AML-193 (cell line): ENCODE measurements at regions not wholly inside any gene's neighbourhood (a gene's known extent, or its start where the extent isn't known, plus 50 kb on each side); places are given as distances from the start of the nearest gene placed in this dataset.
"Not testable (repeated sequence)": the region's sequence is repeated elsewhere in the genome, so short reads cannot be mapped to it uniquely, and the experiment has no call there.

ENCODE experiments used
- DNase-seq, 2 experiments: peaks; one replicate each; lab custom pipeline; 2025; lab: John Stamatoyannopoulos, UW

DNA sequence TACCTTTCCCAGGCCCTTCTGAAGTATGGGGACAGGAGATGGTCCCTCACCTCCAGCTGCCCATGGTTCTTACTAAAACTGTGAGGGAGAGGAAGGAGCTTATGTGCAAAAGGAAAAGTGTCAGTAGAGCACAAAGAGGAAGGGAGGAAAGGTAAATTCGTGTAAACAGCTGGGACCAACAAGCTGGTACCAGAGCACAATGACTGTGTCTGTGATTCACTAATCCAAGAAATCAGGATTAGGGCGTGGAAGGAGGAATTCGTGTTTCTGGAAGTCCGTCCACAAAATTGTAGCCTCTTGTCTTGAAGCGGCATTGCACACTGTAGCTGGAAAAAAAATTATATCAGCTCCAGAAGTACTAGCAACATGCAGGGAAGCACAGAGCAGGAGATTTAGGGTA lies 129.0 kb upstream of the RREB1 start:
- no peak for DNase-seq

DNA sequence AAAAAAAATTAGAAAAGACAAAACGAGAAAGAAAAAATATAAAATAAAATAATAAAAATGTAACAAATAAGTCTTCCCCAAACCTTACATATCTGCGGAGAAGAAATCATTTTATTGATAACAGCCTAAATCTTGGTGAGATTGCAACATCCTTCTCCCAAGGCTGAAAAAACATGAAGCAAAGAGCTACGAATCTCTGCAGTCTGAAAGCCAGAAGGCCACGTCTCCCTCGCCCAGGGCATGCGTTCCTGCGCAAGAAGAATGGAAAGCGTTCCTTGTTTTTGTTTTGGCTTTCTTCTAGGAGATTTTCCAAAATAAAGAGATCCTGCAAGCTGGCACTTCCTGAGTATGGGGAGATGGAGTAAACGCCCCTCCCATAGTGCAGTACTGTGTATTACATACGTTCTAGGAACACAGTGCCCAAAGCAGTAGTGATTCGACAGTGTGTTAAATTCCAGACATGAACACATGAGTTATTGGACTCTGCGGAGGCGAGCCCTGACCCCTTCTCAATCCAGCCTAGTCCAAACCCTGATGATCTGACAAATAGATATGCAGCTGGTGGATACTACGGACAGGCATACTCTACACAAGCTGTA lies 126.7 kb upstream of the RREB1 start:
- no peak for DNase-seq

GRCh38 chr6:6981681-6982322 lies 126.0 kb upstream of the RREB1 start:
- no peak for DNase-seq

GRCh38 chr6:6982663-6983062 lies 125.1 kb upstream of the RREB1 start:
- DNase-seq, result no peak

- no peak for DNase-seq
These were observed 123.0 kb upstream of the RREB1 start for GRCh38 chr6:6984585-6985366.

DNA sequence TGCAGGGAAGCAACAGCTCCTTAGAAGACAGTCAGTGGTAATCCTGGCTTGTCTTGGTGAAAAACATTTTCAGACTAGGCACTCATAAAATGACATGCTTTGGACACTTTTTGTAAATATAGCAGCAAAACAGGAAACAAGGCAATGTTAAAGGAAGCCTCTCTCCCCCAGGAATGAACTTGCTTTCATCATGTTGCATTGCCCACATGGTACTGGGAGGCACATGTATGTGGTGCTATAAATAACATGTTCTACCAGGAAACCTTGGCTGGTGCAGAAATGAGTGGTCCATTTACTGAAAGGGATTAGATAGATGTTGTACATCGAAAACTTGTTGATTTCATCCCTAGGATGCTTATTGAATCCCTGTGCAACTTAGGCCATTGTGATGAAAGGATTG lies 121.4 kb upstream of the RREB1 start:
- no peak for DNase-seq

DNA sequence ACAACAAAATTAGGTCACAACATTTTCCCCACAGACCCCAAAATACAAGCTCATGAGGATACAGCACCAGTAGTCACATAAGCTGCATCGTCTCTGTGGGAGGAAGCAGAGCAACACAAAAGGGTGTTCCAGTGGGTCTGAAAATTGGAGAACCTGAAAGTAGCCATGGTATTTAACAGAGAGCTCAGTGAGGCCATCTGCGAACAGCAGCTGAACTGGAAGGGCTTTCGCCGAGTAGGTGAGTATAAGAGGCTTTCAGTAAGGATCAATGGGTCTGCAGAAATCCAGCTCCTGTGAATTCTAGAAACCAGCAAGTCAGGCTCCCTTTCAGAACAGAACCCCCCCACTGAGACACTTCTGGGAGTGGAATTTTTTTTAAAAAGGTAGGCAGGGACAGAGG lies 120.0 kb upstream of the RREB1 start:
- DNase-seq, result no peak

DNA sequence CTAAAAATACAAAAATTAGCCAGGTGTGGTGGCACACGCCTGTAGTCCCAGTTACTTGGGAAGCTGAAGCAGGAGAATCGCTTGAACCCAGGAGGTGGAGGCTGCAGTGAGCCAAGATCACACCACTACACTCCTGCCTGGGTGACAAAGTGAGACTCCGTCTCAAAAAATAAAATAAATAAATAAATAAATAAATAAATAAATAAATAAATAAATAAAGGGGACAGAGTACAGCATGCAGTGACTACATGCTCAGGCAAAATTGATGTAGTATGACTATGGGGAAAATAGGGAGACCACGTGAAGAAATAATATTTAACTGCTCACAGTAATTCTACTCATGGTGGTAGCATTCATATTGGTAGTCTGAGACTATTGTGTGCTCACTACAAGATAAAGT lies 117.7 kb upstream of the RREB1 start:
- not testable (repeated sequence) for DNase-seq

- no peak for DNase-seq
These were observed 114.1 kb upstream of the RREB1 start for GRCh38 chr6:6993503-6994237.

GRCh38 chr6:6994796-6995195 lies 113.0 kb upstream of the RREB1 start:
- no peak for DNase-seq

- peak; percentile 25 to 43 for DNase-seq
These were observed 112.4 kb upstream of the RREB1 start for GRCh38 chr6:6995328-6995727.

DNA sequence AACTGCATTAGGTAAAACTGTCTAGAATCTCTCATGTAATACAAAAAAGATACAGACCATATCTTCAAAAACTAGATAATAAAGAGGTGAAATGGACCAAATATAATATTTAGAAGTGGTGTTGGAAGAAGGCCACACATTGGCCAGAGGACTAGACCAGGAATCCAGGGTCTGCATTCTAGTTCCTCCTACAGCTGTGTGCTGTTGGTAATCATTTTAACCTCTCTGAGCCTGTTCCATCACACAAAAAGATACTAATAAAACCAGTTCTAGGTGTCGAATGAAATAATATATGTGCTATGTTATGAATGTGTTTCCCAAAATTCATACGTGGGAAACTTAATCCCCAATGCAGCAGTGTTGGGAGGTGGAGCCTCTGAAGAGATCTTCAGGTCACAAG lies 111.6 kb upstream of the RREB1 start:
- no peak for DNase-seq

DNA sequence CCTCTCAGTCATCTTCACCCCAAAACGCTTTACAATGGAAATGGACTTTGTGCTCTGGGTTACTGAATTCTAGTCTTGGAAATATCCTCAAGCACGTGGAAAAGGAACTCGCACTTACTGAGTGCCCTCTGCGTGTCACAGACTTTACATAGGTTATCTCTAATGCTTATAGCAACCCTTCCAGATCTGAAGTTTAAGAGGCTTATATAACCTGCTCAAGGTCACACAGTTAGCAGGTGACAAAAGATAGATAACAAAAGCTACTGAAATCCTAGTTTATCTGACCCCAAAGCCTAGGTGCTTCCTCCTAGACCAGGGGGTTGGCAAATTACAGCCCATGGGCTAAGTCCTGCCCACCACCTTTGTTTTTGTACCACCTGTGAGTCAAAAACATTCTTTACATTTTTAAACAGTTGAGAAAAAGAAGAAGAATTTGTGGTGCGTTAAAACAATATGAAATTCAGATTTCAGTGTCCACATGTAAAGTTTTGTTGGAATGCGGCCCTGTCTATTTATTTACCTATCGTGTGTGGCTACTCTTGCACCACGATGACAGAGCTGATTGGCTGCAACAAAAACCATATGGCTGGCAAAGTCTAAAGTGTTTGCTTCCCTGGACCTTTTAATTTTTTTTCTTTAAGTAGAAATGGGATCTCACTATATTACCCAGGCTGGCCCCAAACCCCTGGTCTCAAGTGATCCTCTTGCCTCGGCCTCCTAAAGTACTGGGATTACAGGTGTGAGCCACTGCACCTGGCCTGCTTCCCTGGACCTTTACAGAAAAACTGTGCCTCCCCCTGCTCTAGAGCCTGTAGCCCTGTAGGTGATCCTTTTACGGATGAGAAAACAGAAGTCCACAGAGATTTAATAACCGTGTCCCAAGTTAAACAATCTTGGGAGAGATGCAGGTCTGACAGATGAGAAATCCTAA lies 110.2 kb upstream of the RREB1 start:
- no peak for DNase-seq

DNA sequence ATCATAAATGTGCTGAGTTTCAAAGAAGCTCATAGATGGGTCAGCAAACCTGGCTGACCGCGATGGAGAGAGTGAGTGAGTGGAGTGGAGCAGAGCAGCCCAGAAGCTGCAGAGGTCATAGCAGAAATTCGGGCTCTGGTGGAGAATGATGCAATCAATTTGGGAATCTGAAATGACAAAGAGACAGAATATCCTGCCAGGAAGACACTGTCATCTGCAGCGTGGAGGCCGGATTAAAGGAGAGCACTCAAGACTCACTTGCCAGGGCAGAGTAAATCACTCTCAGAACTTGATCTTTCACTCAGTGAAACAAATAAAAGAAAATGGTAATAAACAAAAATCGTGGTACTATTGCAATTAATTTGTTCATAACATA lies 109.6 kb upstream of the RREB1 start:
- DNase-seq, result no peak

GRCh38 chr6:7000825-7001777 lies 106.7 kb upstream of the RREB1 start:
- DNase-seq, result no peak

DNA sequence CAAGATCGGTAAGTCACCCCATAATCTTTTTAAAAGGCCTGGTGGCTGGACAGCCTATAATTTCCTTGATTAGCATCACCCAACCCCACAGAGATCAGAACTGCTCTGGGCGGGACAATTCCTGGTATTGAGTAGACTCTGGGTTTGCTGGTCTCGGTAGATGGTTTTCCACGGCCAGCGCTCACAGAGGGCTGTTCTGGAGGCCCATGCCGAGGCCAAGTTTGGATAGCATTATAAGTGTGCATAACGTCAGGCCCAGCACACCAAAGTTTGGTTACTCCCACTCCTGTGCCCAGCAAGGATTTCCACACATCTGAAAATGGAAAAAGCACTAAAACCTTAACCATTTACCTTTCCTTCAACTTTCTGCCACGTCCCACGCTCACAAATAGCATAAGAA lies 104.7 kb upstream of the RREB1 start:
- no peak for DNase-seq

DNA sequence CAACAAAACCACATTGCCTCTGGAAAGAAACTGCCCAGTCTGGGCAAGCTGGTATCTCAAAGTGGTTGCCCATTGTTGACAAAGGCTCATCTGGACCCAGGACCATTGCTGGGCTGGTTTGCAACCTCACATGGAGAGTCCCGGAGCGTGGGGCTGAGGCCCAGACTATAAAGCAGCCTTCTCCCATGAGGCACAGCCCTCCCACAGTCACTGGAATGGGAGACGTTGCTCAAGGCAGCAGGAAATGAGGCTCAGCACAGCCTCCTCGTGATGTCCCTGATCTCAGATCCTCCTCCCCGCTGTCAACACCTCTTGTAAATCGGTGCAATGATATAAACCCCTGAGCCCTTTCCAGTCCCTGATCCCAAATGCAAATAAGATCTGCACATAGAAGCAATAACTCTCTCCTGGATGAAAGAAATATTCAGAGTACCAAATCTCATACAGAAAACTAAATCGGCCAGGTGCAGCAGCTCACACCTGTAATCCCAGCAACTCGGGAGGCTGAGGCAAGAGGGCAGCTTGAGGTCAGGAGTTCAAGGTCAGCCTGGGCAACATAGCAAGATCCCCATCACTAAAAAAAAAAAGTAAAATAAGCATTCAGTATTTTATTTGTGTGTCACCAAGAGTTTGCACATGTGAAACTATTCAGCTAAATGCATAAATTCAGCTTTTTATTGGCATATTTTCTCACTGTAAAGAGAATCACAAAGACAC lies 103.0 kb upstream of the RREB1 start:
- no peak for DNase-seq

GRCh38 chr6:7006515-7007191 lies 101.1 kb upstream of the RREB1 start:
- no peak for DNase-seq

- DNase-seq, result no peak
These were observed 99.2 kb upstream of the RREB1 start for GRCh38 chr6:7008451-7008988.
